ENCODE measurements at regions not wholly inside any gene's neighbourhood (a gene's known extent, or its start where the extent isn't known, plus 50 kb on each side); places are given as distances from the start of the nearest gene placed in this dataset.
"Not testable (repeated sequence)": the region's sequence is repeated elsewhere in the genome, so short reads cannot be mapped to it uniquely, and the experiment has no call there.

DNA sequence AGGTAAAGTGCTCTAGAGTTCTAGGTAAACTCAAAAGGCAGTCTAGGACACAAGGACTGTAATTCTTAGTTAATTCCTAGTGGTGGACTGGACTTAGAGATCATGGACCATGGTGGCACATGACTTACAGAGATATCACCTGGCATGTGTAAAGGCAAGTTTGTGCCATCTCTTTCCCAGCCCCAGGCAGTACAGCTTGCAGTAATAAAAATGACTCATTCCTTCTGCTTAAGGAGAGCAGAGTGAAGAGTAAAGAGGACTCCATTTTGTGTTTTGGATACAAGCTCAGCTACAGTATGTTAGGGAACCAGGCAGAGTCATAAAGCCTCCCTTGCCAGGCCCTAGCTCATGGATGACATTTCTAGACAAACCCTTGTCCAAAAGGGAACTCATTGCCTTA lies 629.9 kb downstream of the JRKL start:
- no peak overlapping the region for H3K4me3 ChIP-seq (ENCODE audit: low read length)
- H3K4me1 ChIP-seq (ENCODE audit: control insufficient read depth, insufficient read depth, low read length) = no peaks in the 10 kb centered on the region
- no peaks in the 10 kb centered on the region for H3K9me3 ChIP-seq (ENCODE audit: control insufficient read depth, low read depth, low read length)
- H3K27me3 ChIP-seq (ENCODE audit: control insufficient read depth, insufficient read depth, low read length) = no peaks in the 10 kb centered on the region
- no peak for DNase-seq
- no peaks in the 10 kb centered on the region for H3K36me3 ChIP-seq (ENCODE audit: control insufficient read depth, insufficient read depth, low read length)
- no peak overlapping the region for H3K27ac ChIP-seq (ENCODE audit: low read length)

DNA sequence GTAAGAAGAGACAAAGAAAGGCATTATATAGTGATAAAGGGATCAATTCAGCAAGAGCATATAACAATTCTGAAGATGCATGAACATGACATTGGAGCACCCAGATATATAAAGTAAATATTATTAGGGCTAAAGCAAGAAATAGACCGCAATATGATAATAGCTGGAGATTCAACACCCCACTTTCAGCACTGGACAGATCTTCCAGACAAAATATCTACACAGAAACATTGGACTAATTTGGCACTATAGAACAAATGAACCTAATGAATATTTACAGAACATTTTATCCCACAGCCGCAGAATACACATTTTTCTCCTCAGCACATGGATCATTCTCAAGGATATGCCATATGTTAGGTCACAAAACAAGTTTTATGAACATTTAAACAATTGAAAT lies 633.1 kb downstream of the JRKL start:
- 80% methylated on average over 1 of the region's 2 CpGs for WGBS (ENCODE audit: insufficient coverage, low lambda C conversion rate)
- Histone ChIP-seq H3K27ac (ENCODE audit: low read length) (no peak overlapping the region), H3K4me1 (ENCODE audit: control insufficient read depth, insufficient read depth, low read length) (no peaks in the 10 kb centered on the region)

DNA sequence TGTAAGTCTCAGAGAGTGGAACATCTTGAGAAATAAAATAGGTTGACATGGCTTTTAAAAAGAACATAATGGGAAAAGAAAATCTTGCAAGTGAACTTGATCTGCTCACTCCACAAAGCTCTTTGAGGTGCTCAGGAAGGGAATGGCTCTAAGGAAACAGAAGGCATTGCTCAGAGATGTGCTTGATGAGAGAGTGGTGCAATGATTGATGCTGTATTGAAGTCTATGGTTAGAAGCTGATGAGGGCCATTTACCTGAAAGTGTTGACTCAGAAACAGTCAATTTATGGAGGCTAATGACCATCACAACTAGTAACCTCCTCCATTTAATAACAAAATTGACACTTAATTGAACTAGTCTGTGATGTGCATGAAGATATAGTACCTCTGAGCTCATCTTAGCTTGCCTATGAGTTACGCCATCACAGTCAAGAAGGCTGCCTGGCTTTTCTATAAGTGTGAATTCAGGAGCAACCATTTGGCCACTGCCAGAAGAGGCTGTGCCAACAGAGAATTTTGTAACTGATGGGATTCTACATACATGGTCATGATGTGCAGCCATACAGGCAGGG lies 639.1 kb downstream of the JRKL start:
- Histone ChIP-seq H3K27me3 (ENCODE audit: control insufficient read depth, insufficient read depth, low read length) (no peaks in the 10 kb centered on the region), H3K9me3 (ENCODE audit: control insufficient read depth, low read depth, low read length) (no peaks in the 10 kb centered on the region), H3K4me3 (ENCODE audit: low read length) (no peak overlapping the region), H3K36me3 (ENCODE audit: control insufficient read depth, insufficient read depth, low read length) (no peaks in the 10 kb centered on the region), H3K4me1 (ENCODE audit: control insufficient read depth, insufficient read depth, low read length) (no peaks in the 10 kb centered on the region), H3K27ac (ENCODE audit: low read length) (no peak overlapping the region)
- WGBS (ENCODE audit: insufficient coverage, low lambda C conversion rate) = no CpG with 5 or more reads among the region's 1 CpG
- no peak for DNase-seq

More for the DNA sequence above, 633.1 kb downstream of the JRKL start:
- Histone ChIP-seq H3K9me3 (ENCODE audit: control insufficient read depth, low read depth, low read length) (no peaks in the 10 kb centered on the region), H3K4me3 (ENCODE audit: low read length) (no peak overlapping the region), H3K27me3 (ENCODE audit: control insufficient read depth, insufficient read depth, low read length) (no peaks in the 10 kb centered on the region), H3K36me3 (ENCODE audit: control insufficient read depth, insufficient read depth, low read length) (no peaks in the 10 kb centered on the region)
- DNase-seq = no peak

DNA sequence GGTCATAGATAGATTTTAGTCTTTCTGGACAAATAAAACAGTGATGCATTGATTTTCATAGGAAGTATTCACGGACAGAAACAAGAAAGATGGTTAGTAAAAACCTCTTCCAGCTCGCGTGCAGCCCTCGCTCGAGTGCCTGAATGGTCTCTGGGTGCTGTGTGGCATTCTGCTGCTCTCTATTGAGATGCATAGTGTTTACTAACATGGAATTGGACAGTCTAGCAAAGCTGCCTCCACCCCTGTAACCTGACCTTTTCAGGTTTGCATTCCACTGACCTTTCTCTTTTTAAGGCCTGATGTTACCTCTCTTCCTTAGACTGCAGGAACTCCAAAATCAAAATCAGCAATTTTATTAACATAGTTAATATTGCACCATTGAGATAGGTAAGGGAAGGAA lies 643.4 kb downstream of the JRKL start:
- H3K27ac ChIP-seq (ENCODE audit: low read length) = no peak overlapping the region
- H3K4me1 ChIP-seq (ENCODE audit: control insufficient read depth, insufficient read depth, low read length) = no peaks in the 10 kb centered on the region
- no CpG with 5 or more reads among the region's 5 CpGs for WGBS (ENCODE audit: insufficient coverage, low lambda C conversion rate)
- no peaks in the 10 kb centered on the region for H3K36me3 ChIP-seq (ENCODE audit: control insufficient read depth, insufficient read depth, low read length)
- no peaks in the 10 kb centered on the region for H3K27me3 ChIP-seq (ENCODE audit: control insufficient read depth, insufficient read depth, low read length)
- no peaks in the 10 kb centered on the region for H3K9me3 ChIP-seq (ENCODE audit: control insufficient read depth, low read depth, low read length)
- DNase-seq = no peak
- H3K4me3 ChIP-seq (ENCODE audit: low read length) = no peak overlapping the region

DNA sequence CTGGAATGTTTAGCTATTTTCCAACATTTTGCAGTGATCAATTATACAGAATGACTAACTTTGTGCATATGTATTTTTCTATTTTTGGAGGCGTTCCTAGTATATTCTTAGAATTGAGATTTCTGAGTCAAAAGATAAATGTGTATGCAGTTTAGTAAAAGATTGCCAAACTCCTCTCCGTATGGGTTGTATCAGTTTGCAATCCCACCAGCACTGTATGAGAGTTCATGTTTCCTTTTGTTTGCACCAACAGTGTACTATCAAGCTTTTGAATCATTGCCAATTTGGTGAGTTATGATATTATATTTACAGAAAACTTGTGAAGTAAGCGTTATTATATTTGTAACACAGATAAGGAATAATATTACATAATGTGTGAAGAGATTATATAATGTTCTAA lies 658.7 kb downstream of the JRKL start:
- Histone ChIP-seq H3K36me3 (ENCODE audit: control insufficient read depth, insufficient read depth, low read length) (no peaks in the 10 kb centered on the region), H3K4me3 (ENCODE audit: low read length) (no peak overlapping the region), H3K4me1 (ENCODE audit: control insufficient read depth, insufficient read depth, low read length) (no peaks in the 10 kb centered on the region), H3K27ac (ENCODE audit: low read length) (no peak overlapping the region), H3K9me3 (ENCODE audit: control insufficient read depth, low read depth, low read length) (no peaks in the 10 kb centered on the region), H3K27me3 (ENCODE audit: control insufficient read depth, insufficient read depth, low read length) (no peaks in the 10 kb centered on the region)
- WGBS (ENCODE audit: insufficient coverage, low lambda C conversion rate) = 80% methylated on average over 1 of the region's 3 CpGs
- peak; percentile 2 to 3 for DNase-seq

DNA sequence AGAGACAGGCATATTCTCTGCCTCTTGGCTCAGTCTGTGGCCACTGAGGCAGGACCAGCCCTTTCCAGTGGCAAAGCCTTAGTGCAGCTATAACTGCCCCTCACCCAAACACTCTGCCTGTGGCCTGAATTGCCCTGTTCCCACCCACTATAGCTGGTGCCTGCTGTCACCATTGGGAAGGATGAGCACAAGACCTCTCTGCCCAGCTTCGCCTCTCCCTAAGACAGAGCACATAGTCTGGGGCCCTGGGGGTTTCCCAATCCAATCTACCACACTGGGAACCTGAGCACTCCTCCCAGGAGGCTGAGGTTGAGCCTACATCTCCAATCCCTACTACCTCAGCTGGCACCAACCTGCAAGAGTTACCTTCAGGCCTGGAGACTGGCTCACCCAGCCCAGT lies 670.4 kb downstream of the JRKL start:
- DNase-seq = no peak
- Histone ChIP-seq H3K4me1 (ENCODE audit: control insufficient read depth, insufficient read depth, low read length) (no peaks in the 10 kb centered on the region), H3K9me3 (ENCODE audit: control insufficient read depth, low read depth, low read length) (peaks cover 4% of the 10 kb centered on the region), H3K4me3 (ENCODE audit: low read length) (no peak overlapping the region), H3K36me3 (ENCODE audit: control insufficient read depth, insufficient read depth, low read length) (no peaks in the 10 kb centered on the region), H3K27ac (ENCODE audit: low read length) (no peak overlapping the region), H3K27me3 (ENCODE audit: control insufficient read depth, insufficient read depth, low read length) (no peaks in the 10 kb centered on the region)
- WGBS (ENCODE audit: insufficient coverage, low lambda C conversion rate) = no CpG with 5 or more reads among the region's 1 CpG

DNA sequence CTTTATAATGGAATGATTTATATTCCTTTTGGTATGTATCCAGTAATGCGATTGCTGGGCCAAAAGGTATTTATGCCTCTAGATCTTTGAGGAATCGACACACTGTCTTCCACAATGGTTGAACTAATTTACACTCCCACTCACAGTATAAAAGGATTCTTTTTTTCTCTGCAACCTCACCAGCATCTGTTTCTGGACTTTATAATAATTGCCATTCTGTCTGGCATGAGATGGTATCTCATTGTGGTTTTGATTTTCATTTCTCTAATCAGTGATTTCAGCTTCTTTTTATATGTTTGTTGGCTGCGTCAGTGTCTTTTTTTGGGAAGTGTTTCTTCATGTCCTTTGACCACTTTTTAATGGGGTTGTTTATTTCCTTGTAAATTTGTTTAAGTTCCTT lies 679.3 kb downstream of the JRKL start:
- Histone ChIP-seq H3K9me3 (ENCODE audit: control insufficient read depth, low read depth, low read length) (peaks cover 4% of the 10 kb centered on the region), H3K4me3 (ENCODE audit: low read length) (no peak overlapping the region), H3K4me1 (ENCODE audit: control insufficient read depth, insufficient read depth, low read length) (no peaks in the 10 kb centered on the region), H3K36me3 (ENCODE audit: control insufficient read depth, insufficient read depth, low read length) (no peaks in the 10 kb centered on the region), H3K27ac (ENCODE audit: low read length) (no peak overlapping the region), H3K27me3 (ENCODE audit: control insufficient read depth, insufficient read depth, low read length) (no peaks in the 10 kb centered on the region)
- no peak for DNase-seq
- no CpG with 5 or more reads among the region's 3 CpGs for WGBS (ENCODE audit: insufficient coverage, low lambda C conversion rate)

DNA sequence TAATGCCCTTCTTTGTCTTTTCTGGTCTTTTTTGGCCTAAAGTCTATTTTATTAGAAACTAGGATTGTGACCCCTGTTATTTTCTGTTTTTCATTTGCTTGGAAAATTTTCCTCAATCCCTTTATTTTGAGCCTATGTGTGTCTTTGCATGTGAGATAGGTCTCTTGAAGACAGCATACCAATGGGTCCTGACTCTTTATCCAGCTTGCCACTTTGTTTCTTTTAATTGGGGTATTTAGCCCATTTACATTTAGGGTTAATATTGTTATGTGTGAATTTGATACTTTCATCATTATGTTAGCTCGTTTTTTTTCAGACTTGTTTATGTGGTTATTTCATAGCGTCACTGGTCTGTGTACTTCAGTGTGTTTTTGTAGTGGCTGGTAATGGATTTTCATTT lies 682.6 kb downstream of the JRKL start:
- no peaks in the 10 kb centered on the region for H3K4me1 ChIP-seq (ENCODE audit: control insufficient read depth, insufficient read depth, low read length)
- no peak overlapping the region for H3K27ac ChIP-seq (ENCODE audit: low read length)
- DNase-seq = no peak
- no peak overlapping the region for H3K4me3 ChIP-seq (ENCODE audit: low read length)
- H3K36me3 ChIP-seq (ENCODE audit: control insufficient read depth, insufficient read depth, low read length) = no peaks in the 10 kb centered on the region
- no peaks in the 10 kb centered on the region for H3K27me3 ChIP-seq (ENCODE audit: control insufficient read depth, insufficient read depth, low read length)
- 83% methylated on average over 2 of the region's 2 CpGs for WGBS (ENCODE audit: insufficient coverage, low lambda C conversion rate)
- peaks cover 9% of the 10 kb centered on the region for H3K9me3 ChIP-seq (ENCODE audit: control insufficient read depth, low read depth, low read length)

DNA sequence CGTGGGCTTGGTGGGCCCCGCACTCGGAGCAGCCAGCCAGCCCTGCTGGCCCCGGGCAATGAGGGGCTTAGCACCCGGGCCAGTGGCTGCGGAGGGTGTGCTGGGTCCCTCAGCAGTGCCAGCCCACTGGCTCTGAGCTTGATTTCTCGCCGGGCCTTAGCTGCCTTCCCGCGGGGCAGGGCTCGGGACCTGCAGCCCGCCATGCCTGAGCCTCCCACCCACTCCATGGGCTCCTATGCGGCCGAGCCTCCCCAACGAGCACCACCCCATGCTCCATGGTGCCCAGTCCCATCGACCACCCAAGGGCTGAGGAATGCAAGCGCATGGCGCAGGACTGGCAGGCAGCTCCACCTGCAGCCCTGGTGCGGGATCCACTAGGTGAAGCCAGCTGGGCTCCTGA lies 686.9 kb downstream of the JRKL start:
- DNase-seq = not testable (repeated sequence)
- no CpG with 5 or more reads among the region's 19 CpGs for WGBS (ENCODE audit: insufficient coverage, low lambda C conversion rate)

DNA sequence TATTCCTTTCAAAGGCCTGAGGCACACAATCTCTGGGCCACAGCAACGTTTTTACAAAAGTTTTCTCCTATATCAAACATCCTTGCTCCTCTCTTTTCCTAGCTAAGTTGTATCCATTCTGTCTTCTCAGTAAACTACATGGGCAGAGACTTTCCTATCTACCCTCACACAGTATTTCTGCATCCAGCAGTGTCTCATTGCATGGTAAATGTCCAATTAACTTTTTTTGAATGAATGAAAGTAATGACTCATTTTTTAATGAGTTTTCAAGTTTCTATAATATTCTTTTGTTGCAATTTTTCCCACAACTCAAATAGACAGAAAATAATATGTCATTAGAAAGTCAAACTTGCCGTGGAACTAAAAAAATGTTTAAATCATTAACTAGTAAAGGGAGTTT lies 688.6 kb downstream of the JRKL start:
- H3K9me3 ChIP-seq (ENCODE audit: control insufficient read depth, low read depth, low read length) = peaks cover 5% of the 10 kb centered on the region
- H3K27me3 ChIP-seq (ENCODE audit: control insufficient read depth, insufficient read depth, low read length) = no peaks in the 10 kb centered on the region
- DNase-seq = no peak
- no peaks in the 10 kb centered on the region for H3K36me3 ChIP-seq (ENCODE audit: control insufficient read depth, insufficient read depth, low read length)
- no peak overlapping the region for H3K27ac ChIP-seq (ENCODE audit: low read length)
- WGBS (ENCODE audit: insufficient coverage, low lambda C conversion rate) = no CpG with 5 or more reads among the region's 2 CpGs
- no peaks in the 10 kb centered on the region for H3K4me1 ChIP-seq (ENCODE audit: control insufficient read depth, insufficient read depth, low read length)
- H3K4me3 ChIP-seq (ENCODE audit: low read length) = no peak overlapping the region

More for the DNA sequence above, 686.9 kb downstream of the JRKL start:
- not testable (repeated sequence) for H3K27me3 ChIP-seq (ENCODE audit: control insufficient read depth, insufficient read depth, low read length); H3K27ac ChIP-seq (ENCODE audit: low read length); H3K4me3 ChIP-seq (ENCODE audit: low read length); H3K9me3 ChIP-seq (ENCODE audit: control insufficient read depth, low read depth, low read length); H3K4me1 ChIP-seq (ENCODE audit: control insufficient read depth, insufficient read depth, low read length); H3K36me3 ChIP-seq (ENCODE audit: control insufficient read depth, insufficient read depth, low read length)

DNA sequence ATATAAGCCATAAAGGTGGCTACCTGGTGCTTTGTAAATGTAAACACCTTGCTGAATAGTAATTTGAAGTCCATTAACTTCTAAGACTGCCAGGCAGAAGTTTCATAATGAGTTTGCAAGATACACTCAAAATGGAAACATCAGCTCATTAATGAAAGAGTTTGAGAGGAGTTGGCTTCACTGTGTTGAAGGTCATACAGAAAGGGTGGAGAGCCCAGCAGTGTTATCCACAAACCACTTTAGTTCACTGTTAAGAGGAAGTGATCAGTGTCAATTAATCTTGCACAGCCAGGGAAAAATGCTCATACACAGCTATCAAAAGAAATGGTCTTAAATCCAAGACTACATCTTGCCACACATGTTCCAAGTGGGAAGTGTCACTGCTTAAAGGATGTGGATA lies 689.4 kb downstream of the JRKL start:
- no peak for DNase-seq
- Histone ChIP-seq H3K4me1 (ENCODE audit: control insufficient read depth, insufficient read depth, low read length) (no peaks in the 10 kb centered on the region), H3K27me3 (ENCODE audit: control insufficient read depth, insufficient read depth, low read length) (no peaks in the 10 kb centered on the region), H3K27ac (ENCODE audit: low read length) (no peak overlapping the region), H3K4me3 (ENCODE audit: low read length) (no peak overlapping the region), H3K9me3 (ENCODE audit: control insufficient read depth, low read depth, low read length) (peaks cover 5% of the 10 kb centered on the region), H3K36me3 (ENCODE audit: control insufficient read depth, insufficient read depth, low read length) (no peaks in the 10 kb centered on the region)

Data from large intestine (tissue), 3 donors.